KBM-7 (cell line): ENCODE measurements at regions not wholly inside any gene's neighbourhood (a gene's known extent, or its start where the extent isn't known, plus 50 kb on each side); places are given as distances from the start of the nearest gene placed in this dataset.

ENCODE experiments used
- DNase-seq: peaks from one replicate; pipeline ENCODE4 v3.0.0-alpha.2; 2015
- in situ Hi-C: fragments of 300-500 bp; cut with MboI; formaldehyde crosslinking; loops from 2 replicates; pipeline ENCODE4 v1.14.3; 2020; ENCODE audit warnings: low sequenced_read_pairs, low pct_unique_long_range_greater_than_20kb, mixed read lengths

- DNase-seq: no peak
- in situ Hi-C loops: no loop called here
These were observed 419.8 kb downstream of the ANKRD7 start for GRCh38 chr7:118644346-118644745.

GRCh38 chr7:118648002-118648401 lies 423.5 kb downstream of the ANKRD7 start:
- no peak for DNase-seq

GRCh38 chr7:118657391-118658005 lies 433.0 kb downstream of the ANKRD7 start:
- in situ Hi-C loops: no loop called here
- no peak for DNase-seq

More at GRCh38 chr7:118648002-118648401, 423.5 kb downstream of the ANKRD7 start:
- in situ Hi-C loops: no loop called here

GRCh38 chr7:118662266-118662665 lies 437.8 kb downstream of the ANKRD7 start:
- no peak for DNase-seq
- in situ Hi-C loops: no loop called here

- DNase-seq: no peak
- in situ Hi-C loops: no loop called here
These were observed 440.0 kb downstream of the ANKRD7 start for GRCh38 chr7:118664498-118664897.

- in situ Hi-C loops: no loop called here
- DNase-seq: no peak
These were observed 446.6 kb downstream of the ANKRD7 start for GRCh38 chr7:118671149-118671548.

- in situ Hi-C loops: no loop called here
- DNase-seq: no peak
These were observed 460.3 kb downstream of the ANKRD7 start for GRCh38 chr7:118684796-118685195.

- in situ Hi-C loops: no loop called here
- DNase-seq: no peak
These were observed 464.9 kb downstream of the ANKRD7 start for GRCh38 chr7:118689403-118689802.

- DNase-seq: no peak
- in situ Hi-C loops: no loop called here
These were observed 472.4 kb downstream of the ANKRD7 start for GRCh38 chr7:118696879-118697278.

GRCh38 chr7:118699222-118699621 lies 474.7 kb downstream of the ANKRD7 start:
- in situ Hi-C loops: no loop called here
- DNase-seq: no peak

- DNase-seq: no peak
- in situ Hi-C loops: no loop called here
These were observed 484.2 kb downstream of the ANKRD7 start for GRCh38 chr7:118708741-118709140.

- in situ Hi-C loops: no loop called here
- DNase-seq: no peak
These were observed 487.2 kb downstream of the ANKRD7 start for GRCh38 chr7:118711688-118712087.

- in situ Hi-C loops: no loop called here
- DNase-seq: no peak
These were observed 488.5 kb downstream of the ANKRD7 start for GRCh38 chr7:118713039-118713438.

GRCh38 chr7:118720632-118721031 lies 496.1 kb downstream of the ANKRD7 start:
- no peak for DNase-seq
- in situ Hi-C loops: no loop called here

- in situ Hi-C loops: no loop called here
These were observed 507.4 kb downstream of the ANKRD7 start for GRCh38 chr7:118731854-118732253.

GRCh38 chr7:118734541-118734940 lies 510.0 kb downstream of the ANKRD7 start:
- no peak for DNase-seq
- in situ Hi-C loops: no loop called here

More at GRCh38 chr7:118731854-118732253, 507.4 kb downstream of the ANKRD7 start:
- no peak for DNase-seq

- in situ Hi-C loops: no loop called here
- DNase-seq: no peak
These were observed 510.9 kb downstream of the ANKRD7 start for GRCh38 chr7:118735441-118735840.

- DNase-seq: no peak
- in situ Hi-C loops: no loop called here
These were observed 513.4 kb downstream of the ANKRD7 start for GRCh38 chr7:118737935-118738334.

- no peak for DNase-seq
- in situ Hi-C loops: no loop called here
These were observed 521.4 kb downstream of the ANKRD7 start for GRCh38 chr7:118745927-118746326.

- no peak for DNase-seq
- in situ Hi-C loops: no loop called here
These were observed 523.0 kb downstream of the ANKRD7 start for GRCh38 chr7:118747473-118747872.

GRCh38 chr7:118753479-118753878 lies 529.0 kb downstream of the ANKRD7 start:
- in situ Hi-C loops: no loop called here

More at GRCh38 chr7:118753479-118753878, 529.0 kb downstream of the ANKRD7 start:
- no peak for DNase-seq
